Right atrium auricular region (tissue), 2 donors: ENCODE measurements at regions not wholly inside any gene's neighbourhood (a gene's known extent, or its start where the extent isn't known, plus 50 kb on each side); places are given as distances from the start of the nearest gene placed in this dataset.

Experiments
- DNase-seq: peaks from one replicate; pipeline ENCODE4 v3.0.0-alpha.2; 2019; ENCODE audit warnings: low spot score
- H3K27ac ChIP-seq, 2 donors: fragments of 200-600 bp; sonication (generic); 1 replicate in 1 of 2; 2 replicates in 1 of 2; pipeline ENCODE4 v1.5.1; 2016 to 2019
- H3K27me3 ChIP-seq, 2 donors: fragments of 200-600 bp; sonication (generic); one replicate each; pipeline versions ENCODE4 v1.5.1 to v1.6.0; 2017 to 2019
- H3K36me3 ChIP-seq: fragments of 200-600 bp; sonication (generic); one replicate; pipeline ENCODE4 v1.5.1; 2016
- H3K4me1 ChIP-seq, 2 donors: fragments of 200-600 bp; sonication (generic); one replicate each; pipeline versions ENCODE4 v1.5.1 to v1.6.0; 2017 to 2019
- H3K4me3 ChIP-seq, 2 donors: fragments of 200-600 bp; sonication (generic); 1 replicate in 1 of 2; 2 replicates in 1 of 2; pipeline ENCODE4 v1.5.1; 2017 to 2019; ENCODE audit warnings: mild to moderate bottlenecking in 1 of 2, moderate library complexity in 1 of 2
- H3K9me3 ChIP-seq, 2 donors: fragments of 200-600 bp; sonication (generic); one replicate each; pipeline ENCODE4 v1.5.1; 2019
- CTCF ChIP-seq, 2 donors: fragments of 200-600 bp; sonication (generic); IDR thresholded peaks; one replicate each; pipeline ENCODE4 v1.5.1; 2019; ENCODE audit warnings: antibody characterized with exemption in 2 of 2

GRCh38 chr4:38236003-38236402 lies 275.8 kb downstream of the PTTG2 start:
- Histone ChIP-seq H3K4me3 (no peak overlapping the region), H3K27ac (no peak overlapping the region), H3K9me3 (no peaks in the 10 kb centered on the region), H3K27me3 (no peaks in the 10 kb centered on the region), H3K4me1 (no peaks in the 10 kb centered on the region), H3K36me3 (no peaks in the 10 kb centered on the region)
- no peak for TF ChIP-seq CTCF (IDR thresholded peaks at IDR 0.05)
- DNase-seq, result no peak

- no peaks in the 10 kb centered on the region for H3K27me3 ChIP-seq
- no peak overlapping the region for H3K27ac ChIP-seq
- no peaks in the 10 kb centered on the region for H3K4me1 ChIP-seq
- TF ChIP-seq CTCF (IDR thresholded peaks at IDR 0.05), result no peak
- no peak overlapping the region for H3K4me3 ChIP-seq
- no peak for DNase-seq
- H3K9me3 ChIP-seq, result no peaks in the 10 kb centered on the region
- H3K36me3 ChIP-seq, result no peaks in the 10 kb centered on the region
Observed at GRCh38 chr4:38236503-38236902, 276.3 kb downstream of the PTTG2 start.

GRCh38 chr4:38237139-38237538 lies 276.9 kb downstream of the PTTG2 start:
- no peaks in the 10 kb centered on the region for H3K9me3 ChIP-seq
- no peaks in the 10 kb centered on the region for H3K27me3 ChIP-seq
- no peak overlapping the region for H3K4me3 ChIP-seq
- no peaks in the 10 kb centered on the region for H3K36me3 ChIP-seq
- H3K4me1 ChIP-seq, result no peaks in the 10 kb centered on the region
- no peak overlapping the region for H3K27ac ChIP-seq
- DNase-seq, result no peak
- no peak for TF ChIP-seq CTCF (IDR thresholded peaks at IDR 0.05)

GRCh38 chr4:38241541-38241940 lies 281.3 kb downstream of the PTTG2 start:
- Histone ChIP-seq H3K9me3 (no peaks in the 10 kb centered on the region), H3K36me3 (no peaks in the 10 kb centered on the region), H3K4me3 (no peak overlapping the region), H3K27me3 (no peaks in the 10 kb centered on the region), H3K27ac (no peak overlapping the region), H3K4me1 (no peaks in the 10 kb centered on the region)
- no peak for TF ChIP-seq CTCF (IDR thresholded peaks at IDR 0.05)
- no peak for DNase-seq

GRCh38 chr4:38242101-38242500 lies 281.9 kb downstream of the PTTG2 start:
- Histone ChIP-seq H3K4me3 (no peak overlapping the region), H3K27me3 (no peaks in the 10 kb centered on the region), H3K9me3 (no peaks in the 10 kb centered on the region), H3K4me1 (no peaks in the 10 kb centered on the region), H3K27ac (no peak overlapping the region), H3K36me3 (no peaks in the 10 kb centered on the region)
- no peak for DNase-seq
- no peak for TF ChIP-seq CTCF (IDR thresholded peaks at IDR 0.05)

- Histone ChIP-seq H3K27me3 (no peaks in the 10 kb centered on the region), H3K4me3 (no peak overlapping the region), H3K36me3 (no peaks in the 10 kb centered on the region), H3K27ac (no peak overlapping the region), H3K4me1 (no peaks in the 10 kb centered on the region), H3K9me3 (no peaks in the 10 kb centered on the region)
- TF ChIP-seq CTCF (IDR thresholded peaks at IDR 0.05), result no peak
- DNase-seq, result no peak
Observed at GRCh38 chr4:38242822-38243387, 282.7 kb downstream of the PTTG2 start.
